ENCODE measurements at regions not wholly inside any gene's neighbourhood (a gene's known extent, or its start where the extent isn't known, plus 50 kb on each side); places are given as distances from the start of the nearest gene placed in this dataset.
"Not testable (repeated sequence)": the region's sequence is repeated elsewhere in the genome, so short reads cannot be mapped to it uniquely, and the experiment has no call there.

DNA sequence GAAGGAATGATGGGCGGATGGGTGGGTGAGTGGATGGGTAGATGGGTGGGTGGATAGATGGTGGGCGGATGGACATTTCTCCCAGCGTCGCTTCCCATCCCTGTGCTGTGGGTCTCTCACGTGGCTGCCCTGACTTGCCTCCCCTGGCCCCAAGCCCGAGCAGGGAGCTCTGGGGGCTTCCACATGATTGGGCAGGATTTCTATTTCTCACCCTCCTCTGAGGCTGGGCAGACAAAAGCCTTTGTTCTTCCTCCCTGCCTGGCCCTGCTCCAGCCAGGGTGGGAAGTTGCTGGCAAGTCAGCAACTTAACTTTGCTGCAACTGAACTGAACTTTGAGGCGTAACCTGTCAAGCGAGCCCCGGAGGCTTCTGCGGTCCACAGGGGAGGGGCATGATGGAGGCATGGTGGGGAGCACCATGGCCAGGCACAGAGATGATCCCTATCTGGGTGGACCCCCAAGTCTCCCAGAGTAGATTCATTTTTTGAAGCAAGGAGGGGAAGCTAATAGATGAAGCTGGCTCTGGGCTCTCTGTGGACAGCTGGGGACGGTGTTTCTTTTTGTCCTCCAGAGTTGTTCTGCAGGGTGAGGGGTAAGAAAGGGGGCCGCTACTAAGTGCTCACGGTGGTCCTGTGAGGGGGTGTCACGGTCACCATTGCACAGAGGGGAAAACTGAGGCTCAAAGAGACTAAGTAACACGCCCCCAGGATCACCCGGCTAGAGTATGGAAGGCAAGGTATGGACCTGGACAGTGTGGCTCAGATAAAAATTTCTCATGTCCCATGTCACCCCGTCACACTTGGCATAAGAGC is 140.1 kb downstream of the CEBPB start:
- no peak for DNase-seq (ENCODE audit: extremely low spot score)
- TF ChIP-seq EP300 (IDR thresholded peaks at IDR 0.05) = no peak
- no peak for TF ChIP-seq POLR2AphosphoS5 (IDR thresholded peaks at IDR 0.05)
- Histone ChIP-seq H3K4me3 (no peak overlapping the region), H3K9me3 (no peaks in the 10 kb centered on the region), H3K36me3 (no peaks in the 10 kb centered on the region), H3K27me3 (no peaks in the 10 kb centered on the region), H3K4me1 (peaks cover 0 to 5% (median 0%) of the 10 kb centered on the region in 4 donors), H3K27ac (replicated peaks in 1 of 4) (no peak overlapping the region)
- WGBS = 64% methylated on average over 17 of the region's 17 CpGs
- intact Hi-C loops (cut with DNase I) = no loop called here

DNA sequence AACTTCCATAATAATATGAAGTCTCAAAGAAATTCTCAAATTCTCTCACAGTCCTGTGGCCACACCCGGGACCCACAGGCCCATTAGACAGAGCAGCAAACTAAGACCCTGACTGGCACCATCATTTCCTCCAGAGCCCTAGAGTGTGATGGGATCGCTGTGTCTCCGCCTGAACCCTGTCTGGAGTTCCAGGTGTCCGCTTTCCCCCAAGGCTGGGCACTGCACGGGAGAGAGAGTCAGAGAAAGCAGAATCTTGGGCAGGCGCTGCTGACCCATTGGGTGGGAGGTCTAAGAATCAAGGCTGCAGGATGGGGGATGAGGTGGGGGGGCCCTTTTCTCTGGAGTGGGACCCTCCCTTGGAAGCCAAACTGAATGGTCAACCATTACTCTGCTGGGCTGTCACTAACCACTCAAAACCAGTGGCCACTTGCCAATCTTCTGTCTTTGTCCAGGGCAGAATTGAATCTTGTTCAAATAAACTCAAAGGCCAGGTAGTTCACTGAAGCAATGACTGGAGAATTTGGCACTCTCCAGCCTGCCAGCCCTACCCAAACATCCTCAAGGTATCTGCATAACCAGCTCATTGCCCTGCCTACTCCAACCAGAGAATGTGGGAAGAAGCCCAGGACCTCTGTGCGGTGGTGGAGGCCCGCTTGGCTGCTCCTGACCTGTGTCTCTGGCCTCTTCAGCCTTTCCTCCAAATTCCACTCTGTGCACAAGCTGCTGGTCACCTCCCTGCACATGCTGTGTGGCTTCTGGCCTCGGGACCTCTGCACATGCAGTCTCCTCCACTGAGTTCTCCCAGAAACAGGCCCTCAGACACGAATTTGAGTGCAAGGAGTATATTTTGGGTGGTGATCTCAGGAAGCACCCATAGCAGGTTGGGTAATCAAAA is 141.1 kb downstream of the CEBPB start:
- no peaks in the 10 kb centered on the region for H3K36me3 ChIP-seq
- WGBS = 83% methylated on average over 10 of the region's 10 CpGs
- TF ChIP-seq, protein P1, sequence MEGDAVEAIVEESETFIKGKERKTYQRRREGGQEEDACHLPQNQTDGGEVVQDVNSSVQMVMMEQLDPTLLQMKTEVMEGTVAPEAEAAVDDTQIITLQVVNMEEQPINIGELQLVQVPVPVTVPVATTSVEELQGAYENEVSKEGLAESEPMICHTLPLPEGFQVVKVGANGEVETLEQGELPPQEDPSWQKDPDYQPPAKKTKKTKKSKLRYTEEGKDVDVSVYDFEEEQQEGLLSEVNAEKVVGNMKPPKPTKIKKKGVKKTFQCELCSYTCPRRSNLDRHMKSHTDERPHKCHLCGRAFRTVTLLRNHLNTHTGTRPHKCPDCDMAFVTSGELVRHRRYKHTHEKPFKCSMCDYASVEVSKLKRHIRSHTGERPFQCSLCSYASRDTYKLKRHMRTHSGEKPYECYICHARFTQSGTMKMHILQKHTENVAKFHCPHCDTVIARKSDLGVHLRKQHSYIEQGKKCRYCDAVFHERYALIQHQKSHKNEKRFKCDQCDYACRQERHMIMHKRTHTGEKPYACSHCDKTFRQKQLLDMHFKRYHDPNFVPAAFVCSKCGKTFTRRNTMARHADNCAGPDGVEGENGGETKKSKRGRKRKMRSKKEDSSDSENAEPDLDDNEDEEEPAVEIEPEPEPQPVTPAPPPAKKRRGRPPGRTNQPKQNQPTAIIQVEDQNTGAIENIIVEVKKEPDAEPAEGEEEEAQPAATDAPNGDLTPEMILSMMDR (IDR thresholded peaks at IDR 0.05) = no peak
- TF ChIP-seq POLR2AphosphoS5 (IDR thresholded peaks at IDR 0.05) = no peak
- TF ChIP-seq EP300 (IDR thresholded peaks at IDR 0.05) = no peak
- no peak for TF ChIP-seq POLR2A (IDR thresholded peaks at IDR 0.05; ENCODE audit: low read depth)

DNA sequence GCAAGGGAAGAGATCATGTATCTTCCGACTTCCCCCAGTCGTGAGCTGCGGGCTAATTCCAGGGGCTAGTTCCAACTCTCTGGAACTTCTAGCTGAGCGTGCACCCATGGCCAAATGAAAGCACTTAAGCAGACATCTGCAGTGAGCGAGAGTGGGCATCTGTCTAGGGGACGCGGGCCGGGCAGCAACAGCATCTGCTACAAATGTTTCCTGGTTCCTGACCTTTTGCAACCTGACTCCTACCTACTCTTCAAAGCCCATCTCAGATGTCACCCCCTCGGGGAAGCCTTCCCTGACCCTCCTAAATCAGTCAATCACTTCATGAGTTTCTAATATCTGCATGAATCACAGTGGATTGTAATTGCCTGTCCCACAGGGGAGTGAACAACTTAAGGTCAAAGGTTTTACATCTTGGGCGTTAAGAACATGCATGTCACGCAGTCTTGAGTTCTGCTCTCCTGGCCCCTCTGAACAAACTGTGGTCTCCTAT is 141.9 kb downstream of the CEBPB start:
- no peaks in the 10 kb centered on the region for H3K9me3 ChIP-seq
- DNase-seq (ENCODE audit: extremely low spot score) = no peak
- H3K4me3 ChIP-seq = no peak overlapping the region
- no peak for TF ChIP-seq EP300 (IDR thresholded peaks at IDR 0.05)
- TF ChIP-seq, protein P1 (IDR thresholded peaks at IDR 0.05) = no peak
- no peak for TF ChIP-seq POLR2A (IDR thresholded peaks at IDR 0.05; ENCODE audit: low read depth)
- TF ChIP-seq POLR2AphosphoS5 (IDR thresholded peaks at IDR 0.05) = no peak
- no peaks in the 10 kb centered on the region for H3K27me3 ChIP-seq
- WGBS = 80% methylated on average over 10 of the region's 11 CpGs
- no peak overlapping the region for H3K27ac ChIP-seq (replicated peaks in 1 of 4)
- intact Hi-C loops (cut with DNase I) = no loop called here
- no peaks in the 10 kb centered on the region for H3K36me3 ChIP-seq
- H3K4me1 ChIP-seq = peaks cover 0 to 5% (median 0%) of the 10 kb centered on the region in 4 donors

More for the DNA sequence above, 141.1 kb downstream of the CEBPB start:
- Histone ChIP-seq H3K9me3 (no peaks in the 10 kb centered on the region), H3K27me3 (no peaks in the 10 kb centered on the region), H3K4me1 (peaks cover 0 to 5% (median 0%) of the 10 kb centered on the region in 4 donors), H3K27ac (replicated peaks in 1 of 4) (no peak overlapping the region), H3K4me3 (no peak overlapping the region)
- intact Hi-C loops (cut with DNase I) = no loop called here
- DNase-seq (ENCODE audit: extremely low spot score) = no peak

DNA sequence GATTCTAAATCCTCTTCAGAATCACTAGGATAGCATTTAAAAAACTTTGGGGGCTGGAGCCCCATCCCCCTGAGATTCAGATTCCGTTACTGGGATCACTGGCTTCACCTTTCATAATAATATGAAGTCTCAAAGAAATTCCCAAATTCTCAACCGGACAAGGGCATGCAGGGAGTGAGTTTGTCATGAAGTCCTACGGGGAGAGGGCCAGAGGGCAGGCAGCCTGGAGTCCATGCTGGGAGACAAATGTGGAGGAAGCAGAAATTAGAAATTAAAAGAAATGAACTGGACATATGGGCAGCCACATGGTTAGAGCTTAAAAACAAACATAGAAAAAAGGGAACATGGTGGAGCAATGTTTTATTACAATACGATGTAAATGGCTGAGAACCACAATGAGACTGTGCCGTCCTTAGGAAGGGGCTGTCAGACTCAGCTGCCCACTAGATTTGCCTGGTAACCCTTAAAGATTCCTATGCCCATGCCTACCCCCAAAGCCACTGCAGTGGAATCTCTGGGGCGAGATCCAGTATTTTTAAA is 142.6 kb downstream of the CEBPB start:
- peaks cover 0 to 5% (median 0%) of the 10 kb centered on the region in 4 donors for H3K4me1 ChIP-seq
- intact Hi-C loops (cut with DNase I) = no loop called here
- 94% methylated on average over 6 of the region's 6 CpGs for WGBS
- no peaks in the 10 kb centered on the region for H3K36me3 ChIP-seq
- no peaks in the 10 kb centered on the region for H3K27me3 ChIP-seq
- no peak overlapping the region for H3K27ac ChIP-seq (replicated peaks in 1 of 4)
- no peak for DNase-seq (ENCODE audit: extremely low spot score)
- H3K4me3 ChIP-seq = no peak overlapping the region
- H3K9me3 ChIP-seq = no peaks in the 10 kb centered on the region
- TF ChIP-seq, protein P1 (IDR thresholded peaks at IDR 0.05) = no peak
- no peak for TF ChIP-seq EP300 (IDR thresholded peaks at IDR 0.05)
- no peak for TF ChIP-seq POLR2A (IDR thresholded peaks at IDR 0.05; ENCODE audit: low read depth)
- TF ChIP-seq POLR2AphosphoS5 (IDR thresholded peaks at IDR 0.05) = no peak

DNA sequence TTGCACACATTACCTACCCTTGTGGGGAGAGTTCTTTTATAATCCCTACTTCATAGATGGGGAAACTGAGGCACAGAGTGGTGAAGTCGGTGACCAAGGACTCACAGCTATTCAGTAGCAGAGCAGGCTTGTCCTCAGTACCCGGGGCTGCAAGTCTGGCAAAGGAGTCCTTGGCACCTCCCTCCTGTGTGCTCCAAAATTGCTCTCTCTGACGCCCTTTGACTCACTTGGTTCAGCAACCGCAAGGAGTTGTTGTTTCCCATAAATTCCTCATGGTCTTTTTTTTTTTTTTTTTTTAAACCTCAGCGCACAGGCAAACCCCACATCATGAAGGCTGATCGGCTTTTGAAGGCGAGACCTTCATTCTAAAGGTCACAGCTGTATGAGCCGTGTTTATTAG is 143.2 kb downstream of the CEBPB start:
- WGBS = 79% methylated on average over 8 of the region's 8 CpGs
- H3K9me3 ChIP-seq = no peaks in the 10 kb centered on the region
- H3K27me3 ChIP-seq = no peaks in the 10 kb centered on the region
- H3K27ac ChIP-seq (replicated peaks in 1 of 4) = no peak overlapping the region
- no peak for DNase-seq (ENCODE audit: extremely low spot score)
- H3K4me3 ChIP-seq = no peak overlapping the region
- no peaks in the 10 kb centered on the region for H3K36me3 ChIP-seq
- TF ChIP-seq, protein P1 (IDR thresholded peaks at IDR 0.05) = no peak
- no peak for TF ChIP-seq EP300 (IDR thresholded peaks at IDR 0.05)
- no peak for TF ChIP-seq POLR2AphosphoS5 (IDR thresholded peaks at IDR 0.05)
- H3K4me1 ChIP-seq = peaks cover 0 to 5% (median 0%) of the 10 kb centered on the region in 4 donors
- intact Hi-C loops (cut with DNase I) = no loop called here

DNA sequence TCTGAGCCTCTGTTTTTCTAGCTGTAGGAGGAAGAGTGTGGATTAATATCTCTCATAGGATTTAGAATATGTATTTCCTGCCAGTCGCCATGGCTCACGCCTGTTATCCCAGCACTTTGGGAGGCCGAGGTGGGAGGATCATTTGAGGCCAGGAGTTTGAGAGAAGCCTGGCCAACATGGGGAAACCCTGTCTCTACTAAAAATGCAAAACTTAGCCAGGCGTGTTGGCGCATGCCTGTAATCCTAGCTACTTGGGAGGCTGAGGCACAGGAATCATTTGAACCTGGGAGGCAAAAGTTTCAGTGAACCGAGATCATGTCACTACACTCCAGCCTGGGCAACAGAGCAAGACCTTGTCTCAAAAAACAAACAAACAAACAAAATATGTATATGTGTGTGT is 143.9 kb downstream of the CEBPB start:
- H3K27me3 ChIP-seq; DNase-seq (ENCODE audit: extremely low spot score); H3K9me3 ChIP-seq; H3K4me3 ChIP-seq; H3K27ac ChIP-seq (replicated peaks in 1 of 4); H3K36me3 ChIP-seq; intact Hi-C loops (cut with DNase I); H3K4me1 ChIP-seq: not testable (repeated sequence)
- WGBS = 90% methylated on average over 6 of the region's 6 CpGs

Measured in esophagus muscularis mucosa (tissue), 4 donors.